HCT116 (cell line): ENCODE measurements at regions not wholly inside any gene's neighbourhood (a gene's known extent, or its start where the extent isn't known, plus 50 kb on each side); places are given as distances from the start of the nearest gene placed in this dataset.

Experiments used
- ATAC-seq: fragments of 200-7000 bp; cut with Tn5 transposase; 2 replicates; pipeline ENCODE4 v1.9.1; 2020; ENCODE audit warnings: mild to moderate bottlenecking, moderate library complexity
- BruUV-seq: library from RNA; stranded (reverse); fragments of 400-500 nt; replicated peaks from 2 replicates; lab custom pipeline; 2021; lab: Mats Ljungman, UMichigan
- CTCF ChIA-PET: fragments of 300-600 bp; sonication (Branson Sonifier 250); formaldehyde crosslinking; loops from one replicate; lab custom pipeline; 2021; ENCODE audit warnings: antibody characterized with exemption; lab: Charles Lee
- POLR2A ChIA-PET: fragments of 300-600, 350-600 bp; sonication (Branson Sonifier 250); formaldehyde crosslinking; loops from one replicate; lab custom pipeline; 2021; ENCODE audit warnings: antibody characterized with exemption; lab: Charles Lee
- RAD21 ChIA-PET, 2 experiments: fragments of 300-600 bp; sonication (Branson Sonifier 250); formaldehyde crosslinking; loops; one replicate each; lab custom pipeline; 2023; ENCODE audit warnings: low total read pairs in 2 of 2; ENCODE audit not compliant: uncharacterized antibody in 2 of 2, unreplicated experiment in 2 of 2, low non-redundant PET in 1 of 2; lab: Charles Lee
- DNase-seq: peaks from one replicate; pipeline ENCODE4 v3.0.0-alpha.2; 2010; ENCODE audit warnings: low read depth, low spot score
- H2AFZ ChIP-seq: fragments of 200-600 bp; shearing (Covaris generic), sonication (generic); 2 replicates; pipeline ENCODE4 v1.6.1; 2017; ENCODE audit warnings: low read depth, mixed run types, mixed read lengths, antibody characterized with exemption, low read length; ENCODE audit not compliant: poor library complexity, severe bottlenecking
- H3K27ac ChIP-seq: 2 replicates; pipeline ENCODE4 v1.5.1; 2012; ENCODE audit warnings: low read depth, low read length
- H3K27me3 ChIP-seq: fragments of 200-600 bp; sonication (generic); 2 replicates; pipeline ENCODE4 v1.6.1; 2016; ENCODE audit warnings: mixed run types, low read length, mixed read lengths; ENCODE audit not compliant: insufficient read depth
- H3K36me3 ChIP-seq, 2 experiments: fragments of 200-500 bp in 1 of 2; fragments of 200-600 bp in 1 of 2; sonication (Bioruptor generic) in 1 of 2; sonication (generic) in 1 of 2; 2 replicates each; pipeline versions ENCODE4 v1.5.1 to v1.6.1; 2014 to 2016; ENCODE audit warnings: low read length in 2 of 2, inconsistent platforms in 1 of 2, mixed read lengths in 1 of 2, mixed run types in 1 of 2; ENCODE audit not compliant: insufficient read depth in 2 of 2, control insufficient read depth in 1 of 2
- H3K4me1 ChIP-seq, 2 experiments: fragments of 200-600 bp in 1 of 2; sonication (generic) in 1 of 2; 2 replicates each; pipeline versions ENCODE4 v1.5.1 to v1.6.1; 2012 to 2017; ENCODE audit warnings: low read length in 2 of 2, inconsistent platforms in 1 of 2, mild to moderate bottlenecking in 1 of 2, mixed read lengths in 1 of 2, mixed run types in 1 of 2, moderate library complexity in 1 of 2; ENCODE audit not compliant: insufficient read depth in 2 of 2, control insufficient read depth in 1 of 2
- H3K4me2 ChIP-seq: fragments of 200-600 bp; sonication (generic); 2 replicates; pipeline ENCODE4 v1.6.1; 2017; ENCODE audit warnings: mixed run types, low read length, mixed read lengths
- H3K4me3 ChIP-seq, 2 experiments: fragments of 200-600 bp in 1 of 2; sonication (generic) in 1 of 2; replicated peaks in 1 of 2; 2 replicates each; pipeline ENCODE4 v1.5.1; 2011 to 2016; ENCODE audit warnings: low read length in 2 of 2, control low read depth in 1 of 2, low read depth in 1 of 2, mild to moderate bottlenecking in 1 of 2, mixed read lengths in 1 of 2, mixed run types in 1 of 2
- H3K79me2 ChIP-seq: fragments of 200-600 bp; sonication (generic); 2 replicates; pipeline ENCODE4 v1.6.1; 2017; ENCODE audit warnings: mild to moderate bottlenecking, mixed run types, low read length, moderate library complexity, mixed read lengths; ENCODE audit not compliant: insufficient read depth
- H3K9ac ChIP-seq: fragments of 200-600 bp; sonication (generic); 2 replicates; pipeline ENCODE4 v1.6.1; 2016; ENCODE audit warnings: low read length, mixed read lengths
- H3K9me2 ChIP-seq: fragments of 200-600 bp; sonication (generic), shearing (Covaris generic); 2 replicates; pipeline ENCODE4 v1.6.1; 2017; ENCODE audit warnings: mixed run types, mild to moderate bottlenecking, moderate library complexity; ENCODE audit not compliant: insufficient read depth
- H3K9me3 ChIP-seq, 2 experiments: fragments of 200-500 bp in 1 of 2; fragments of 200-600 bp in 1 of 2; sonication (Bioruptor generic) in 1 of 2; sonication (generic) in 1 of 2; 2 replicates each; pipeline ENCODE4 v1.6.1; 2014 to 2017; ENCODE audit warnings: low read length in 2 of 2, mixed read lengths in 2 of 2, inconsistent platforms in 1 of 2, low read depth in 1 of 2, mild to moderate bottlenecking in 1 of 2, mixed run types in 1 of 2, moderate library complexity in 1 of 2; ENCODE audit not compliant: control insufficient read depth in 1 of 2, insufficient read depth in 1 of 2
- H4K20me1 ChIP-seq: fragments of 200-600 bp; sonication (generic), shearing (Covaris generic); 2 replicates; pipeline ENCODE4 v1.6.1; 2017; ENCODE audit warnings: mixed run types, mild to moderate bottlenecking, moderate library complexity; ENCODE audit not compliant: insufficient read depth
- CEBPB ChIP-seq: IDR thresholded peaks from 2 replicates; pipeline ENCODE4 v1.6.1; 2012; ENCODE audit warnings: low read depth
- RAD21 ChIP-seq: IDR thresholded peaks from 2 replicates; pipeline ENCODE4 v1.6.1; 2012; ENCODE audit warnings: low read depth, mild to moderate bottlenecking
- ZBTB33 ChIP-seq: IDR thresholded peaks from 2 replicates; pipeline ENCODE4 v1.6.1; 2011; ENCODE audit warnings: mild to moderate bottlenecking, low read length, moderate library complexity; ENCODE audit not compliant: insufficient replicate concordance; ENCODE audit errors: extremely low read depth
- ZNF274 ChIP-seq: fragments of 200-500 bp; sonication (Bioruptor generic); IDR thresholded peaks from 2 replicates; pipeline ENCODE4 v1.6.1; 2014; ENCODE audit warnings: mild to moderate bottlenecking, low read depth, low read length, inconsistent platforms
- intact Hi-C: fragments of 100-400 bp; cut with micrococcal nuclease; formaldehyde crosslinking; loops from 2 replicates; pipeline ENCODE4 v1.10.0; 2022
- TF ChIP-seq, protein P1 (sequence below), 3 experiments: fragments of 200-600 bp in 1 of 3; sonication (generic) in 1 of 3; IDR thresholded peaks in 2 of 3; conservative IDR thresholded peaks in 1 of 3; 2 replicates each; pipeline ENCODE4 v1.5.1; 2012 to 2017; ENCODE audit warnings: low read depth in 2 of 3, low read length in 2 of 3, antibody characterized with exemption in 1 of 3, borderline replicate concordance in 1 of 3, control low read depth in 1 of 3, mild to moderate bottlenecking in 1 of 3, mixed read lengths in 1 of 3, mixed run types in 1 of 3, moderate library complexity in 1 of 3; ENCODE audit not compliant: insufficient read depth in 1 of 3

DNA sequence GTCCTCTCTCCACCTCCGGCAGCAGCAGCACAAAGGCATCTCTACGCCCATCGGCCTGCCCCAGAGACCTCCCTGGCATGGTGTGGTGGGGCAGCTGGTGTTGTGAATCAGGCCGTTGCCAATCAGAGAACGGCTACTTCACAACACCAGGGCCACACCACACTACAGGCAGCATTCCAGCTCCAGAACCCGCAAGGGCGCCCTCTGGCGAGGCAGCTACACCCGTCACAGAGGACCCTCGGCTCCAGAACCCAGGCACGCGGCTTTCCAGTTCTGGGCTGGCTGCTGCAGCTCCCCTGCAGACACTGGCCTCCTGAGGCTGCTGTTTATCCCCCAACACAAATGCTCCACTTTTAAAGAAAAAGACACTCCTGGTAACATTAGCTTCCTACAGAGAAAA, 127.5 kb upstream of the TOPAZ1 start (continued):
- TF ChIP-seq, protein P1, sequence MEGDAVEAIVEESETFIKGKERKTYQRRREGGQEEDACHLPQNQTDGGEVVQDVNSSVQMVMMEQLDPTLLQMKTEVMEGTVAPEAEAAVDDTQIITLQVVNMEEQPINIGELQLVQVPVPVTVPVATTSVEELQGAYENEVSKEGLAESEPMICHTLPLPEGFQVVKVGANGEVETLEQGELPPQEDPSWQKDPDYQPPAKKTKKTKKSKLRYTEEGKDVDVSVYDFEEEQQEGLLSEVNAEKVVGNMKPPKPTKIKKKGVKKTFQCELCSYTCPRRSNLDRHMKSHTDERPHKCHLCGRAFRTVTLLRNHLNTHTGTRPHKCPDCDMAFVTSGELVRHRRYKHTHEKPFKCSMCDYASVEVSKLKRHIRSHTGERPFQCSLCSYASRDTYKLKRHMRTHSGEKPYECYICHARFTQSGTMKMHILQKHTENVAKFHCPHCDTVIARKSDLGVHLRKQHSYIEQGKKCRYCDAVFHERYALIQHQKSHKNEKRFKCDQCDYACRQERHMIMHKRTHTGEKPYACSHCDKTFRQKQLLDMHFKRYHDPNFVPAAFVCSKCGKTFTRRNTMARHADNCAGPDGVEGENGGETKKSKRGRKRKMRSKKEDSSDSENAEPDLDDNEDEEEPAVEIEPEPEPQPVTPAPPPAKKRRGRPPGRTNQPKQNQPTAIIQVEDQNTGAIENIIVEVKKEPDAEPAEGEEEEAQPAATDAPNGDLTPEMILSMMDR (IDR thresholded peaks at IDR 0.05 in 2 of 3, conservative IDR thresholded peaks at IDR 0.05 in 1 of 3; ENCODE audit: borderline replicate concordance in 1 of 3, insufficient read depth in 1 of 3, low read depth in 2 of 3, low read length in 2 of 3), result peak; percentile 61 to 85 (median 72); a peak in 5 of 6 replicates

- H3K4me1 ChIP-seq, result peaks cover 0 to 11% of the 10 kb centered on the region in 2 experiments; a peak in 3 of 4 replicates
- no peak overlapping the region for H3K27ac ChIP-seq
- ATAC-seq, result no peak
- POLR2A ChIA-PET, result no interaction called here
- H3K79me2 ChIP-seq, result no peaks in the 10 kb centered on the region
- no peaks in the 10 kb centered on the region for H3K9me3 ChIP-seq
- intact Hi-C loops, result loop anchor here (5.0 kb wide), 1 partner anchor 575 kb away; no protein-coding TSS in a partner anchor
- H3K9ac ChIP-seq, result no peak overlapping the region
- no peak overlapping the region for H3K4me2 ChIP-seq
- CTCF ChIA-PET, result no interaction called here
- no peaks in the 10 kb centered on the region for H3K9me2 ChIP-seq
- H4K20me1 ChIP-seq, result no peaks in the 10 kb centered on the region
- H2AFZ ChIP-seq, result no peak overlapping the region
- no peak overlapping the region for H3K4me3 ChIP-seq
- peaks cover 6% of the 10 kb centered on the region; the same call in 1 of the 2 replicates for H3K27me3 ChIP-seq
- RAD21 ChIA-PET, result no interaction called here
- TF ChIP-seq ZBTB33 (no peak), RAD21 (no peak), ZNF274 (no peak), CEBPB (no peak)
- TF ChIP-seq, protein P1 (IDR thresholded peaks at IDR 0.05 in 2 of 3, conservative IDR thresholded peaks at IDR 0.05 in 1 of 3; ENCODE audit: borderline replicate concordance in 1 of 3, insufficient read depth in 1 of 3, low read depth in 2 of 3, low read length in 2 of 3), result no peak
- no TSS peak for BruUV-seq
- no peak for DNase-seq
- no peaks in the 10 kb centered on the region for H3K36me3 ChIP-seq
These were observed 124.4 kb upstream of the TOPAZ1 start for GRCh38 chr3:44117239-44117638.
